K562 (cell line): ENCODE measurements at regions not wholly inside any gene's neighbourhood (a gene's known extent, or its start where the extent isn't known, plus 50 kb on each side); places are given as distances from the start of the nearest gene placed in this dataset.

Experiments used
- CBX3 ChIP-seq, 2 experiments: IDR thresholded peaks; 1 replicate in 1 of 2; 2 replicates in 1 of 2; pipeline ENCODE4 v1.6.1; 2012; ENCODE audit warnings: inconsistent platforms in 2 of 2, low read length in 2 of 2, borderline replicate concordance in 1 of 2, control low read depth in 1 of 2
- EP300 ChIP-seq: IDR thresholded peaks from 2 replicates; pipeline ENCODE4 v1.6.1; 2012; ENCODE audit warnings: low read length, improper control_type of control experiment
- FOS ChIP-seq: IDR thresholded peaks from 3 replicates; pipeline ENCODE4 v1.6.1; 2011; ENCODE audit not compliant: insufficient read length; ENCODE audit errors: extremely low read depth
- IRF2 ChIP-seq: sonication (generic); formaldehyde crosslinking; IDR thresholded peaks from 2 replicates; pipeline ENCODE4 v1.8.1; 2022; ENCODE audit warnings: mild to moderate bottlenecking, missing genetic modification reagents
- POLR2A ChIP-seq: fragments of 450-650 bp; conservative IDR thresholded peaks from 2 replicates; pipeline ENCODE4 v1.6.1; 2016
- POLR2AphosphoS2 ChIP-seq: IDR thresholded peaks from 2 replicates; pipeline ENCODE4 v1.6.1; 2012; ENCODE audit warnings: low read length, improper control_type of control experiment
- RAD21 ChIP-seq, 2 experiments: fragments of 250-450 bp in 1 of 2; fragments of 450-650 bp in 1 of 2; sonication (Bioruptor Pico) in 1 of 2; formaldehyde crosslinking in 1 of 2; IDR thresholded peaks in 1 of 2; conservative IDR thresholded peaks in 1 of 2; 2 replicates each; pipeline versions ENCODE4 v1.4.0 to v1.8.0; 2020 to 2022; ENCODE audit warnings: mild to moderate bottlenecking in 2 of 2, moderate library complexity in 1 of 2
- TAF1 ChIP-seq: IDR thresholded peaks from 2 replicates; pipeline ENCODE4 v1.6.1; 2011; ENCODE audit warnings: mild to moderate bottlenecking, low read length, moderate library complexity; ENCODE audit not compliant: insufficient read depth, control insufficient read depth, severe bottlenecking; ENCODE audit errors: extremely low read depth
- ZNF174 ChIP-seq: fragments of 250-450 bp; sonication (Bioruptor Pico); IDR thresholded peaks from 2 replicates; pipeline ENCODE4 v1.4.0; 2020; ENCODE audit warnings: mild to moderate bottlenecking
- ZNF398 ChIP-seq: fragments of 250-450 bp; sonication (Bioruptor Pico); IDR thresholded peaks from 2 replicates; pipeline ENCODE4 v1.8.0; 2021; ENCODE audit warnings: moderate library complexity, mild to moderate bottlenecking, inconsistent platforms
- ZNF592 ChIP-seq: fragments of 450-650 bp; IDR thresholded peaks from 2 replicates; pipeline ENCODE4 v1.6.1; 2017; ENCODE audit warnings: antibody characterized with exemption, mild to moderate bottlenecking
- TF ChIP-seq, protein P1 (sequence below): sonication (generic); formaldehyde crosslinking; IDR thresholded peaks from 2 replicates; pipeline ENCODE4 v1.8.1; 2022; ENCODE audit warnings: missing genetic modification reagents
- TF ChIP-seq, protein P2 (sequence below): IDR thresholded peaks from 3 replicates; pipeline ENCODE4 v1.6.1; 2011; ENCODE audit warnings: borderline replicate concordance, mild to moderate bottlenecking; ENCODE audit not compliant: insufficient read length, insufficient read depth

GRCh38 chr14:22382955-22383354 lies 206.1 kb downstream of the DAD1 start:
- no peak for TF ChIP-seq RAD21 (CRISPR knock-in tag; conservative IDR thresholded peaks at IDR 0.05 in 1 of 2, IDR thresholded peaks at IDR 0.05 in 1 of 2)
- TF ChIP-seq POLR2AphosphoS2 = no peak
- TF ChIP-seq, protein P1, sequence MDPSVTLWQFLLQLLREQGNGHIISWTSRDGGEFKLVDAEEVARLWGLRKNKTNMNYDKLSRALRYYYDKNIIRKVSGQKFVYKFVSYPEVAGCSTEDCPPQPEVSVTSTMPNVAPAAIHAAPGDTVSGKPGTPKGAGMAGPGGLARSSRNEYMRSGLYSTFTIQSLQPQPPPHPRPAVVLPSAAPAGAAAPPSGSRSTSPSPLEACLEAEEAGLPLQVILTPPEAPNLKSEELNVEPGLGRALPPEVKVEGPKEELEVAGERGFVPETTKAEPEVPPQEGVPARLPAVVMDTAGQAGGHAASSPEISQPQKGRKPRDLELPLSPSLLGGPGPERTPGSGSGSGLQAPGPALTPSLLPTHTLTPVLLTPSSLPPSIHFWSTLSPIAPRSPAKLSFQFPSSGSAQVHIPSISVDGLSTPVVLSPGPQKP (CRISPR knock-in tag) = no peak
- TF ChIP-seq, protein P2, sequence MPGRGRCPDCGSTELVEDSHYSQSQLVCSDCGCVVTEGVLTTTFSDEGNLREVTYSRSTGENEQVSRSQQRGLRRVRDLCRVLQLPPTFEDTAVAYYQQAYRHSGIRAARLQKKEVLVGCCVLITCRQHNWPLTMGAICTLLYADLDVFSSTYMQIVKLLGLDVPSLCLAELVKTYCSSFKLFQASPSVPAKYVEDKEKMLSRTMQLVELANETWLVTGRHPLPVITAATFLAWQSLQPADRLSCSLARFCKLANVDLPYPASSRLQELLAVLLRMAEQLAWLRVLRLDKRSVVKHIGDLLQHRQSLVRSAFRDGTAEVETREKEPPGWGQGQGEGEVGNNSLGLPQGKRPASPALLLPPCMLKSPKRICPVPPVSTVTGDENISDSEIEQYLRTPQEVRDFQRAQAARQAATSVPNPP = no peak
- no peak for TF ChIP-seq ZNF398
- TF ChIP-seq TAF1 = no peak
- no peak for TF ChIP-seq IRF2 (CRISPR knock-in tag)
- no peak for TF ChIP-seq EP300
- TF ChIP-seq ZNF592 = no peak
- no peak for TF ChIP-seq POLR2A
- TF ChIP-seq ZNF174 (CRISPR knock-in tag) = no peak
- TF ChIP-seq FOS = no peak
- no peak for TF ChIP-seq CBX3 (IDR thresholded peaks at IDR 0.05; ENCODE audit: borderline replicate concordance in 1 of 2, low read length in 2 of 2)
